ENCODE measurements at regions not wholly inside any gene's neighbourhood (a gene's known extent, or its start where the extent isn't known, plus 50 kb on each side); places are given as distances from the start of the nearest gene placed in this dataset.

DNA sequence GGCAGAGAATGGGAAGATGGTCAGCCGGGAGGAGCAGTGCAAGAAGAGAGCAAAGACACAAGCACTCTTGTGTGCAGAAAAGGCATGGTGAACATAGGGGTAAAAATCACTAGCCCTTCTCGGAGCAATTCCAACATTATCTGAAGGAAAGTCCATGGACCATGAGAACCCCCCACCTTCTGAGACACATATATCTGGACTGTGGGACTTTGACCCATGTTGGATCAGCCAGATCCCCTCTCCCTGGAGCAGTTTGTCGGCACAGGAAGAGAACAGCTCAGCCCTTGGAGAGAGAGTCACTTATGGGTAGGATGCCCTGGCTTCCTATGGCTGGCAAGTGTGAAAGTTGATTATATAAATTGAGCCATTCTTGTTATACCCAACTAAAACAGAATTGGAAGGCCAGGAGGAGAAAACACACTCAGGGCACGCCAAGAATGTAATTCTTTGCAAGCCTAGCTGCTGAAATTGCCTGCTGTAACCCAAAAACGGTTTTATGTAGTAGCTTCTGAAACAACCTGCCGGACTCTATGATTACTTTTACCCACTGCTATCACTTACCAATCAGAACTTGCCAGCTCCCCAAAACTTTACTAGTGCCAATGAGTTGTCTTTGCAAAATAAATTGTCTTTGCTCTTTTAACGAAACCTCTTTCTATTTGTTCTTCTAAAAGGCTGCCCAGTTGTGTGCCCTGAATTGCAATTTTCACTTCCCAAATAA, 62.8 kb upstream of the ZNF599 start:
- TF ChIP-seq, protein P1, sequence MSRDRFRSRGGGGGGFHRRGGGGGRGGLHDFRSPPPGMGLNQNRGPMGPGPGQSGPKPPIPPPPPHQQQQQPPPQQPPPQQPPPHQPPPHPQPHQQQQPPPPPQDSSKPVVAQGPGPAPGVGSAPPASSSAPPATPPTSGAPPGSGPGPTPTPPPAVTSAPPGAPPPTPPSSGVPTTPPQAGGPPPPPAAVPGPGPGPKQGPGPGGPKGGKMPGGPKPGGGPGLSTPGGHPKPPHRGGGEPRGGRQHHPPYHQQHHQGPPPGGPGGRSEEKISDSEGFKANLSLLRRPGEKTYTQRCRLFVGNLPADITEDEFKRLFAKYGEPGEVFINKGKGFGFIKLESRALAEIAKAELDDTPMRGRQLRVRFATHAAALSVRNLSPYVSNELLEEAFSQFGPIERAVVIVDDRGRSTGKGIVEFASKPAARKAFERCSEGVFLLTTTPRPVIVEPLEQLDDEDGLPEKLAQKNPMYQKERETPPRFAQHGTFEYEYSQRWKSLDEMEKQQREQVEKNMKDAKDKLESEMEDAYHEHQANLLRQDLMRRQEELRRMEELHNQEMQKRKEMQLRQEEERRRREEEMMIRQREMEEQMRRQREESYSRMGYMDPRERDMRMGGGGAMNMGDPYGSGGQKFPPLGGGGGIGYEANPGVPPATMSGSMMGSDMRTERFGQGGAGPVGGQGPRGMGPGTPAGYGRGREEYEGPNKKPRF (IDR thresholded peaks at IDR 0.05; ENCODE audit: low read depth, low read length): no peak
- no peak for TF ChIP-seq FOXK1 (CRISPR knock-in tag; IDR thresholded peaks at IDR 0.05; ENCODE audit: borderline replicate concordance)
- TF ChIP-seq ZNF197 (CRISPR knock-in tag; IDR thresholded peaks at IDR 0.05; ENCODE audit: low read depth): no peak
- TF ChIP-seq, protein P2, sequence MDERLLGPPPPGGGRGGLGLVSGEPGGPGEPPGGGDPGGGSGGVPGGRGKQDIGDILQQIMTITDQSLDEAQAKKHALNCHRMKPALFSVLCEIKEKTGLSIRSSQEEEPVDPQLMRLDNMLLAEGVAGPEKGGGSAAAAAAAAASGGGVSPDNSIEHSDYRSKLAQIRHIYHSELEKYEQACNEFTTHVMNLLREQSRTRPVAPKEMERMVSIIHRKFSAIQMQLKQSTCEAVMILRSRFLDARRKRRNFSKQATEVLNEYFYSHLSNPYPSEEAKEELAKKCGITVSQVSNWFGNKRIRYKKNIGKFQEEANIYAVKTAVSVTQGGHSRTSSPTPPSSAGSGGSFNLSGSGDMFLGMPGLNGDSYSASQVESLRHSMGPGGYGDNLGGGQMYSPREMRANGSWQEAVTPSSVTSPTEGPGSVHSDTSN (CRISPR knock-in tag; IDR thresholded peaks at IDR 0.05; ENCODE audit: low read depth): no peak
- TF ChIP-seq, protein P2 (tag; conservative IDR thresholded peaks at IDR 0.05; ENCODE audit: low read depth): no peak
- no peak for TF ChIP-seq FOS (IDR thresholded peaks at IDR 0.05; ENCODE audit: extremely low read depth, insufficient read length)
- TF ChIP-seq POLR2A (conservative IDR thresholded peaks at IDR 0.05): no peak
- Histone ChIP-seq H2AFZ (ENCODE audit: low read depth, low read length) (no peak overlapping the region), H4K20me1 (replicated peaks; ENCODE audit: control insufficient read depth, insufficient read depth, low read length) (no peaks in the 10 kb centered on the region), H3K36me3 (ENCODE audit: control insufficient read depth, insufficient read depth, low read length) (no peaks in the 10 kb centered on the region), H3K9ac (ENCODE audit: insufficient read depth in 1 of 2, low read depth in 2 of 2, low read length in 2 of 2) (no peak overlapping the region), H3K27ac (ENCODE audit: extremely low read depth, low read depth, low read length) (no peak overlapping the region), H3K4me2 (ENCODE audit: insufficient read depth, low read length) (no peak overlapping the region), H3K4me1 (replicated peaks in 1 of 2; ENCODE audit: control insufficient read depth in 2 of 2, insufficient read depth in 2 of 2, low read length in 2 of 2) (peaks cover 10 to 16% of the 10 kb centered on the region in 2 experiments; a peak in 4 of 5 replicates), H3K27me3 (ENCODE audit: control insufficient read depth in 2 of 2, insufficient read depth in 2 of 2, low read length in 2 of 2) (peaks cover 2 to 19% of the 10 kb centered on the region in 2 experiments; a peak in 4 of 5 replicates), H3K9me1 (ENCODE audit: control insufficient read depth, insufficient read depth, low read length) (no peaks in the 10 kb centered on the region), H3K79me2 (ENCODE audit: control insufficient read depth, insufficient read depth, low read length) (no peaks in the 10 kb centered on the region), H3K9me3 (replicated peaks; ENCODE audit: control insufficient read depth, insufficient read depth, low read depth, low read length) (no peaks in the 10 kb centered on the region), H3K4me3 (no peak overlapping the region)
- in situ Hi-C loops (cut with MboI) (loop anchor here (10.0 kb wide), 1 partner anchor 299 kb away; the partner anchor contains the start of genes FXYD1 and LGI4), intact Hi-C loops (cut with micrococcal nuclease) (no loop called here)
- no TSS peak for BruUV-seq (replicated peaks)
- ChIA-PET CTCF (ENCODE audit: low intra/inter-chr PET ratio) (no interaction called here), POLR2A (interaction anchor here (1.0 kb wide), 1 partner anchor 10 kb away, joined by 3 read pairs; no protein-coding TSS in a partner anchor)
- ATAC-seq (no peak), FAIRE-seq (no peak), DNase-seq (ENCODE audit: extremely low read depth in 1 of 4, low spot score in 3 of 4) (no peak)
- 2% methylated on average over 7 of the region's 7 CpGs for WGBS (ENCODE audit: insufficient coverage, low coverage, missing lambda C conversion rate)
